T-helper 2 cell treated with Interferon-gamma antibody and Interleukin-4, amounts not matched to agents 100 ng/mL and 5 ng/mL, for 36 hours (primary cell): ENCODE measurements at regions not wholly inside any gene's neighbourhood (a gene's known extent, or its start where the extent isn't known, plus 50 kb on each side); places are given as distances from the start of the nearest gene placed in this dataset.
"Not testable (repeated sequence)": the region's sequence is repeated elsewhere in the genome, so short reads cannot be mapped to it uniquely, and the experiment has no call there.

ENCODE experiments used
- intact Hi-C: fragments of 100-400 bp; cut with micrococcal nuclease; formaldehyde crosslinking; loops from one replicate; pipeline ENCODE4 v1.15.1; 2023

- intact Hi-C loops: no loop called here
Measured at GRCh38 chr6:145119081-145119480, 616.2 kb downstream of the EPM2A start.

DNA sequence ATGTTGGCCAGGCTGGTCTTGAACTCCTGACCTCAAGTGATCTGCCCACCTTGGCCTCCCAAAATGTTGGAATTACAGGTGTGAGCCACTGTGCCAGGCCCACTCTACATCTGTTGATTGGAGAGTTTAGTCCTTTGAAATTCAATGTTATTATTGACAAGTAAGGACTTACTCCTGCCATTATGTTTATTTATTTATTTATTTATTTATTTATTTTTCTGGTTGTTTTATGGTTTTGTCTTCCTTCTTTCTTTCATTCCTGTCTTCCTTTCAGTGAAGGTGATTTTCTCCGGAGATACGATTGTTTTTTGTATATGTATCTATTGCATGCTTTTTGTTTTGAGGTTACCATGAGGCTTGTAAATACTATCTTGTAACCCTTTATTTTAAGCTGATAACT is 602.6 kb downstream of the EPM2A start:
- intact Hi-C loops: no loop called here

GRCh38 chr6:145135702-145136101 is 599.6 kb downstream of the EPM2A start:
- intact Hi-C loops: no loop called here

GRCh38 chr6:145137425-145137824 is 597.9 kb downstream of the EPM2A start:
- intact Hi-C loops: no loop called here

- intact Hi-C loops: no loop called here
Measured at GRCh38 chr6:145138469-145139139, 596.7 kb downstream of the EPM2A start.

DNA sequence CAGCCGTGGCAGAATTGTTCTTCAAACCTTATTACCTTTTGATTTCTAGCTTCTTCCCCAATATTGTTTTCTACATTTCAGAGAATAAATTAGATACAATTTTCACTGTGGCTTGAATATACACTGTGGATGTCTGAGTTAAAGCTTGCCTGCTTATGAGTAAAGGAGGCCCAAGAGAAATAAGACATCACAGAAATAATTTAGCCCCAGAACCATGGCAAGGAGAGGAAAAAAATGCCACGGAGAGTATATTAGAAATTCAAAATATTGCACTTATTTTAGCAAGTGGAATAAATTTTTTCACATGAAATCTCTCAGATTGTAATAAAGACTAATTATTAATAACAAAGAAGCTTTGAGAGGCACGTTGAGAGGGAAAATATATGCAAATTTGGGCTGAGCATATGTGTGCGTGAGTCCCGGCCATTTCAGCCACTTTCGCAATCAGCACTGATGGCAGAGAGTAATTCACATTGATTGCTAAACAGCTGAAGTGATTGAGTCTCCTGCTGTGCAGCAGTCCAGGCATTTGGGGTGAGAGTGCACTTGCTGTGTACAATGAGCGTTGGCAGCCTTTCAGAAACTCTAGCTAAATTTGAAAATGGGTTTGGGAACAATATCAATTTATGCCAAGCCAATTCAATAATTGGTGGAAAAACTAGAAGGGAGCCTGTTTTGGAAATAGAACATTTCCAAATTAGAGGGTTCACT is 596.0 kb downstream of the EPM2A start:
- intact Hi-C loops: no loop called here

DNA sequence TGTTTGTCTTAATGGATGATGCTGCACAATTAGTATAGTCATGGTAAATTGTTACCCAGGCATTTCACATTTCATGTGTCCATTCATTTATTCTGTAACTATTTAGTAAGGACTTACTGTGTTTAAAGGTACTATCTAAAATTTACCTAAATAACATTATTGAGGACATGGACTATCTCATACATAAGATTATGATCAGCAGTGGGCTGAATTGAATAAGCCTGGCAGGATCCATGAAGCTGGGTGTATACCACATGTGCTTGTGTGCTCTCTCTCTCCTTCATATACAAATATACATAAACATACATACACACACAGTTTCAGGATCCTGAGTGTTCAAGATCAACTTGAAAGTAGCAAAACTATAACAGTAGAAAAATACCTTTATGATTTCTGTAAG is 595.4 kb downstream of the EPM2A start:
- intact Hi-C loops: no loop called here

GRCh38 chr6:145141572-145141971 is 593.7 kb downstream of the EPM2A start:
- intact Hi-C loops: no loop called here

- intact Hi-C loops: no loop called here
Measured at GRCh38 chr6:145142958-145143357, 592.4 kb downstream of the EPM2A start.

DNA sequence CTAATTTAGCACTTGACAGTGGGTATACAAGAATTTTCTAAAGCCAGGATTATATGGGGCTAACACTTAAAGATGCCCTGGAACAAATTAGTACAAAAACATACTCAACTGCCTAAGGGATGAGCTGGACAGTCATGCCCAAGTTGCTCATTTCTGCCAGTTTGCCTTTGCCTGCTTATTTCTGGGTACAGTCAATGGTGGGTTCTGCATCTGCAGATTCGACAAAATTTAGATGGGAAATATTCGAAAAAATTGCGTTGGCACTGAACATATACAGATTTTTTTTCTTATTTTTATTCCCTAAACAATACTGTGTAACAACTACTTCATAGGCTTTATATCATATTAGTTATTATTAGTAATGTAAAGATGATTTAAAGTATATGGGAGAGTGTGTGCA is 591.9 kb downstream of the EPM2A start:
- intact Hi-C loops: no loop called here

DNA sequence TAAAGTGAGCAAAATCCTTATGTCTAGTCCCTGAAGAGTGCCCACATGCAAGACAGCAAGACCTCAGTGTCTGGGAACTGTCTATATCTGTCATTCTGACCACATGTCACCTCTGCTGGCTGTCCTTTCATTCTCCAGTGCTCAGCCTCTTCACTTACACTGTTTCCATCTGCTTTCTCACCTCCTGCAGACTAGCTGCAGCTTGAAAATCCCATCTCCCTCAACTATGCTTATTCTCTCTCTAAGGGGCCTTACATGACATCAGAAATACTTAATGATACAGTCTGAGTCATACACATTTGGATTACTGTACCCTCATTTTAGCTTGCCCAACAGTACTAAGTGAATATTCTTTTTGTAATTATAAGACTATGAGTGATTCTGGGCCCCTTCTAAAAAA is 587.8 kb downstream of the EPM2A start:
- intact Hi-C loops: no loop called here

DNA sequence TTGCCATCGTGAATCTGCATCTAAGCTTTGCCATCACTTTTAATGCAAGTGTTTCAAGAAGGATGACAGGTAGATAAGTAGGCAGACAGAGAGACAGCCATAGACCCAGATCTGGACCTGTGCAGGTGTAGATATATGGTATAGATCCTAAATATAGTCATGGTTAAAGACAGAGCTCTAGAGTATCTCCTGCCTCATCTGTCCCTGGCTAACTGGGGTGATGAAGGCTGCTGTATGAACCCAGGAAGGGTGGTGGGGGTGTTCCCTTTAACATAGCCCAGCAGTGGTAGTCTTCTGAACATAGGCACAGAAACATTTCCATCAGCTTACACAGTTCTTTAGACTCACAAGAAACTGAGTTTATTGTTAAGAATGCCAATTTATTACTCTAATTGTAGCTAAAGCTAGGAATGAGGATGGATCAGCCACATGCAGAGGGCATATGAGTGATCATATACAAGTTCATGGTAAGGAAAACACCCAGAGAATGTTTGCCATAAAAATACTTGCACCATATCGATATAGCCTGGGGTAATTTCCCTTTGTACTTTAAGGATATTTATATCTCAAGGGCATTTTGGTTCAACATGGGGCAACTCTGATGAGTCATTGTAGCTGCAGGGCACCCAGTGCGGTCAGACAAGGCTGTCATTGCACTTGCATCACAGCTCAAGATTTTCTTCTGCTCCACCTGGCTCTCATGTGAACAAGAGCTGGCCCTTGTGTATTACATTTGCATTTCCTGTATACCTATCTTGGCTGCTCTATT is 587.2 kb downstream of the EPM2A start:
- intact Hi-C loops: no loop called here

DNA sequence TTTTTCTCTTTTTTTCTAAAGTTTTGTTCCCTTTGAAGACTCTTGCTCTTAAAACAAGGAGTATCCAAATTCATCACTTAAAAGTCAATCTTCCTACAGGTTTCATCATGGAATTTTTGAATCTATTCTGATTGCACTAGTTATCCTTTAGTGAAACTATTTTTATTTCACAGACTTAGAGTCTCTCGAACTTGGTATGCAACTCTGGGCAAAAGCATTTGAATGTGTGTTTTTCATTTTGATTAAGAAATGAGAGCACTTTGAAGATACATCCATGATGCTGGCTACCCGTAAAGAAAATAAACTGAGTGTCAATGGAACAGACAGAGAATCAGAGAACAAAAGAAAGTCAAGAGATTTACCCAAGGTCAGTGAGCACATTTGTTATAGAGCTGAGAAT is 586.5 kb downstream of the EPM2A start:
- intact Hi-C loops: no loop called here

DNA sequence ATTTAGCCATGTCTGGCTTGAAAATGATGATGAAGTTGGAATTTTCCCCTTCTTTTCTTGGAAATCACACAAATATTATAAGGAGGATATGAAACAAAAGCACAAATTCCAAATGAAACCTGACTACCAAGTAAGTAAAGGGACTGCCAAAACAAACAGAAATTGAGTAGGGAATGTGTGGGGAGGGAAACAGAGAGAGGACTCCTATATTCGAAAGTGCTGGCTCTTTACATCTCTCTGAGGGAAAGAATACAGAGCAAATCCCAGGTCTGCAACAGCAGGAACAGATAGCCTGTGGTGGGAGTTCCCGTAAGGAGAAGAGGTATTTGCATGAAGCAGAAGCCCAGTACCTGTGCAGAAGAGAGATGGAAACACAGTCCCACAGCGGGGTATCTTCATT is 583.7 kb downstream of the EPM2A start:
- intact Hi-C loops: no loop called here

DNA sequence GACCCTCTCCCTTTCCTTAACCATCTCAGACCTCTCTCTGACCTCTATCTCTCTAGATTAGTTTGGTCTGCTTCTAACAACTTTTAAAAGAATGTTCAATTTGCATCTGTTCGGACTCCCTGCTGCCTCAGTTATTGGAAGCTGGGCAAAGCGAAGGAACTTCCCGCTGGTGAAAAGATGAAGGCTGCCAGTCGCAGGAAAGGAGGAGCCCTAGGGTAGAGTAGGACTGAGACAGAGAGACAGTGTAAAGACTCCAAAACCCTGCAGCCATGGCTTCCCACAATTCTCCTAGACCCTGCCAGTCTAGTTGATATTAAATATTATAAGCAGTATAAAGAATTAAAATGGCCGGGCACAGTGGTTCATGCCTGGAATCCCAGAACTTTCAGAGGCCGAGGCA is 581.8 kb downstream of the EPM2A start:
- intact Hi-C loops: no loop called here

DNA sequence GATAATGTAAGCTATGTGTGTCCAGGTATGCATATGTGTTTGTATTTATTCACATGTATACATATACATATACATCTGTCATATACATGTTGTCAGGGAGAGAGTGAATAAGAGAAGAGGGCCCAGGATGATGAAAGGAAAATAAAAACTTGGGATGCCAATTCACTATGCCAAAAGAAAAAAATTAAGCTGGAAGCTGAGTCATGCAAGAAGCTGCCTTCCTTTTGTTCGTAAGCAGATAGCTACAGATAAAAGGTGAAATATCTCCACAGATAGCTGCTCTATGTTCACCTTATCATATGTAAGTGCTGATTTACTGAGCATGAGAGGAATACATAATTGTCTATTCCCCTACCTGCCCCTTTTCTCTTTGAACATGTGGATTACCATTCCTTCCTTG is 579.9 kb downstream of the EPM2A start:
- intact Hi-C loops: no loop called here

GRCh38 chr6:145155873-145156782 is 579.2 kb downstream of the EPM2A start:
- intact Hi-C loops: no loop called here

- intact Hi-C loops: not testable (repeated sequence)
Measured at GRCh38 chr6:145158636-145159035, 576.7 kb downstream of the EPM2A start.

DNA sequence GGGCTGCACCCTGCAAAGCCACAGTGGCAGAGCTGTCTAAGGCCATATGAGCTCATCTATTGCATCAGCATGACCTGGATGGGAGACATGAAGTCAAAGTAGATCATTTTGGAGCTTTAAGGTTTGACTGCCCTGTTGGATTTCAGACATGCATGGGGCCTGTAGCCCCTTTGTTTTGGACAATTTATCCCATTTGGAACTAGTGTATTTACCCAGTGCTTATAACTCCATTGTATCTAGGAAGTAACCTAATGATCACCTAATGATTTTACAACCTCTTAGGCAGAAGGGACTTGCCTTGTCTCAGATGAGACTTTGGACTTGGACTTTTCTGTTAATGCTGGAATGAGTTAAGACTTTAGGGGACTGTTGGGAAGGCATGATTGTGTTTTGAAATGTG is 575.4 kb downstream of the EPM2A start:
- intact Hi-C loops: no loop called here

DNA sequence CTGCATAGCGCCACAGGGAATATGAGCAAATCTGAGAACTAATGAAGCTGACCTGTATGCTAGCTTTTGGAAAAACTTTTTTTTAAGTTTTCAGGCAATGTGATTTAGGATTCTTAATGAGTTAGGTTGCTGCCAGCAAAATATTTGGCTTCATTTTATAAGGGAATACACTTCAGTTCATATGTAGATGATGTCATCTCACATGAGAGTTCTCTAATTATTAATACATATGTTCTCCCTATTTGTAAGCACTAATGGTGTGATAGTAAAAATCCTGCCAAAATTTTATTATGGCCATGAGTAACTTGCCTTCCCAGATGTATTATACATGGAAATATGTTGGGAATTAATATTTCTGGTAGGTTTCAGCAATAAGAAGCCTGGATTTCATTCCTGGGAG is 573.8 kb downstream of the EPM2A start:
- intact Hi-C loops: no loop called here

- intact Hi-C loops: no loop called here
Measured at GRCh38 chr6:145169726-145170224, 565.5 kb downstream of the EPM2A start.
